HCT116 (cell line): ENCODE measurements at regions not wholly inside any gene's neighbourhood (a gene's known extent, or its start where the extent isn't known, plus 50 kb on each side); places are given as distances from the start of the nearest gene placed in this dataset.

Source experiments
- ATAC-seq: fragments of 200-7000 bp; cut with Tn5 transposase; 2 replicates; pipeline ENCODE4 v1.9.1; 2020; ENCODE audit warnings: mild to moderate bottlenecking, moderate library complexity
- BruUV-seq: library from RNA; stranded (reverse); fragments of 400-500 nt; replicated peaks from 2 replicates; lab custom pipeline; 2021; lab: Mats Ljungman, UMichigan
- CTCF ChIA-PET: fragments of 300-600 bp; sonication (Branson Sonifier 250); formaldehyde crosslinking; loops from one replicate; lab custom pipeline; 2021; ENCODE audit warnings: antibody characterized with exemption; lab: Charles Lee
- POLR2A ChIA-PET: fragments of 300-600, 350-600 bp; sonication (Branson Sonifier 250); formaldehyde crosslinking; loops from one replicate; lab custom pipeline; 2021; ENCODE audit warnings: antibody characterized with exemption; lab: Charles Lee
- RAD21 ChIA-PET, 2 experiments: fragments of 300-600 bp; sonication (Branson Sonifier 250); formaldehyde crosslinking; loops; one replicate each; lab custom pipeline; 2023; ENCODE audit warnings: low total read pairs in 2 of 2; ENCODE audit not compliant: uncharacterized antibody in 2 of 2, unreplicated experiment in 2 of 2, low non-redundant PET in 1 of 2; lab: Charles Lee
- DNase-seq: peaks from one replicate; pipeline ENCODE4 v3.0.0-alpha.2; 2010; ENCODE audit warnings: low read depth, low spot score
- H2AFZ ChIP-seq: fragments of 200-600 bp; shearing (Covaris generic), sonication (generic); 2 replicates; pipeline ENCODE4 v1.6.1; 2017; ENCODE audit warnings: low read depth, mixed run types, mixed read lengths, antibody characterized with exemption, low read length; ENCODE audit not compliant: poor library complexity, severe bottlenecking
- H3K27ac ChIP-seq: 2 replicates; pipeline ENCODE4 v1.5.1; 2012; ENCODE audit warnings: low read depth, low read length
- H3K27me3 ChIP-seq: fragments of 200-600 bp; sonication (generic); 2 replicates; pipeline ENCODE4 v1.6.1; 2016; ENCODE audit warnings: mixed run types, low read length, mixed read lengths; ENCODE audit not compliant: insufficient read depth
- H3K36me3 ChIP-seq, 2 experiments: fragments of 200-500 bp in 1 of 2; fragments of 200-600 bp in 1 of 2; sonication (Bioruptor generic) in 1 of 2; sonication (generic) in 1 of 2; 2 replicates each; pipeline versions ENCODE4 v1.5.1 to v1.6.1; 2014 to 2016; ENCODE audit warnings: low read length in 2 of 2, inconsistent platforms in 1 of 2, mixed read lengths in 1 of 2, mixed run types in 1 of 2; ENCODE audit not compliant: insufficient read depth in 2 of 2, control insufficient read depth in 1 of 2
- H3K4me1 ChIP-seq, 2 experiments: fragments of 200-600 bp in 1 of 2; sonication (generic) in 1 of 2; 2 replicates each; pipeline versions ENCODE4 v1.5.1 to v1.6.1; 2012 to 2017; ENCODE audit warnings: low read length in 2 of 2, inconsistent platforms in 1 of 2, mild to moderate bottlenecking in 1 of 2, mixed read lengths in 1 of 2, mixed run types in 1 of 2, moderate library complexity in 1 of 2; ENCODE audit not compliant: insufficient read depth in 2 of 2, control insufficient read depth in 1 of 2
- H3K4me2 ChIP-seq: fragments of 200-600 bp; sonication (generic); 2 replicates; pipeline ENCODE4 v1.6.1; 2017; ENCODE audit warnings: mixed run types, low read length, mixed read lengths
- H3K4me3 ChIP-seq, 2 experiments: fragments of 200-600 bp in 1 of 2; sonication (generic) in 1 of 2; replicated peaks in 1 of 2; 2 replicates each; pipeline ENCODE4 v1.5.1; 2011 to 2016; ENCODE audit warnings: low read length in 2 of 2, control low read depth in 1 of 2, low read depth in 1 of 2, mild to moderate bottlenecking in 1 of 2, mixed read lengths in 1 of 2, mixed run types in 1 of 2
- H3K79me2 ChIP-seq: fragments of 200-600 bp; sonication (generic); 2 replicates; pipeline ENCODE4 v1.6.1; 2017; ENCODE audit warnings: mild to moderate bottlenecking, mixed run types, low read length, moderate library complexity, mixed read lengths; ENCODE audit not compliant: insufficient read depth
- H3K9ac ChIP-seq: fragments of 200-600 bp; sonication (generic); 2 replicates; pipeline ENCODE4 v1.6.1; 2016; ENCODE audit warnings: low read length, mixed read lengths
- H3K9me2 ChIP-seq: fragments of 200-600 bp; sonication (generic), shearing (Covaris generic); 2 replicates; pipeline ENCODE4 v1.6.1; 2017; ENCODE audit warnings: mixed run types, mild to moderate bottlenecking, moderate library complexity; ENCODE audit not compliant: insufficient read depth
- H3K9me3 ChIP-seq, 2 experiments: fragments of 200-500 bp in 1 of 2; fragments of 200-600 bp in 1 of 2; sonication (Bioruptor generic) in 1 of 2; sonication (generic) in 1 of 2; 2 replicates each; pipeline ENCODE4 v1.6.1; 2014 to 2017; ENCODE audit warnings: low read length in 2 of 2, mixed read lengths in 2 of 2, inconsistent platforms in 1 of 2, low read depth in 1 of 2, mild to moderate bottlenecking in 1 of 2, mixed run types in 1 of 2, moderate library complexity in 1 of 2; ENCODE audit not compliant: control insufficient read depth in 1 of 2, insufficient read depth in 1 of 2
- H4K20me1 ChIP-seq: fragments of 200-600 bp; sonication (generic), shearing (Covaris generic); 2 replicates; pipeline ENCODE4 v1.6.1; 2017; ENCODE audit warnings: mixed run types, mild to moderate bottlenecking, moderate library complexity; ENCODE audit not compliant: insufficient read depth
- ATF3 ChIP-seq: IDR thresholded peaks from 2 replicates; pipeline ENCODE4 v1.6.1; 2012
- CBX3 ChIP-seq: IDR thresholded peaks from 2 replicates; pipeline ENCODE4 v1.6.1; 2012; ENCODE audit warnings: low read depth
- CEBPB ChIP-seq: IDR thresholded peaks from 2 replicates; pipeline ENCODE4 v1.6.1; 2012; ENCODE audit warnings: low read depth
- EGR1 ChIP-seq: IDR thresholded peaks from 2 replicates; pipeline ENCODE4 v1.6.1; 2012; ENCODE audit warnings: low read depth
- ELF1 ChIP-seq: IDR thresholded peaks from 2 replicates; pipeline ENCODE4 v1.6.1; 2012; ENCODE audit warnings: low read depth, borderline replicate concordance
- JUND ChIP-seq: IDR thresholded peaks from 2 replicates; pipeline ENCODE4 v1.6.1; 2012
- POLR2A ChIP-seq: IDR thresholded peaks from 2 replicates; pipeline ENCODE4 v1.7.0; 2011; ENCODE audit warnings: borderline replicate concordance; ENCODE audit not compliant: insufficient read depth, insufficient read length; ENCODE audit errors: extremely low read depth
- RAD21 ChIP-seq: IDR thresholded peaks from 2 replicates; pipeline ENCODE4 v1.6.1; 2012; ENCODE audit warnings: low read depth, mild to moderate bottlenecking
- SIN3A ChIP-seq: IDR thresholded peaks from 2 replicates; pipeline ENCODE4 v1.6.1; 2012; ENCODE audit warnings: low read depth
- TCF7L2 ChIP-seq: IDR thresholded peaks from 2 replicates; pipeline ENCODE4 v1.7.0; 2011; ENCODE audit warnings: borderline replicate concordance, inconsistent platforms; ENCODE audit not compliant: insufficient read depth, insufficient read length; ENCODE audit errors: extremely low read depth
- YY1 ChIP-seq: IDR thresholded peaks from 2 replicates; pipeline ENCODE4 v1.6.1; 2011; ENCODE audit warnings: low read length, low read depth, moderate library complexity, mild to moderate bottlenecking; ENCODE audit not compliant: insufficient replicate concordance; ENCODE audit errors: extremely low read depth
- ZBTB33 ChIP-seq: IDR thresholded peaks from 2 replicates; pipeline ENCODE4 v1.6.1; 2011; ENCODE audit warnings: mild to moderate bottlenecking, low read length, moderate library complexity; ENCODE audit not compliant: insufficient replicate concordance; ENCODE audit errors: extremely low read depth
- ZFX ChIP-seq: fragments of 450-650 bp; IDR thresholded peaks from 2 replicates; pipeline ENCODE4 v1.6.1; 2017
- ZNF274 ChIP-seq: fragments of 200-500 bp; sonication (Bioruptor generic); IDR thresholded peaks from 2 replicates; pipeline ENCODE4 v1.6.1; 2014; ENCODE audit warnings: mild to moderate bottlenecking, low read depth, low read length, inconsistent platforms
- intact Hi-C: fragments of 100-400 bp; cut with micrococcal nuclease; formaldehyde crosslinking; loops from 2 replicates; pipeline ENCODE4 v1.10.0; 2022
- TF ChIP-seq, protein P1 (sequence below): IDR thresholded peaks from 2 replicates; pipeline ENCODE4 v1.6.1; 2012; ENCODE audit warnings: low read depth
- TF ChIP-seq, protein P2 (sequence below), 3 experiments: fragments of 200-600 bp in 1 of 3; sonication (generic) in 1 of 3; IDR thresholded peaks in 2 of 3; conservative IDR thresholded peaks in 1 of 3; 2 replicates each; pipeline ENCODE4 v1.5.1; 2012 to 2017; ENCODE audit warnings: low read depth in 2 of 3, low read length in 2 of 3, antibody characterized with exemption in 1 of 3, borderline replicate concordance in 1 of 3, control low read depth in 1 of 3, mild to moderate bottlenecking in 1 of 3, mixed read lengths in 1 of 3, mixed run types in 1 of 3, moderate library complexity in 1 of 3; ENCODE audit not compliant: insufficient read depth in 1 of 3
- TF ChIP-seq, protein P3 (sequence below): IDR thresholded peaks from 2 replicates; pipeline ENCODE4 v1.6.1; 2012

DNA sequence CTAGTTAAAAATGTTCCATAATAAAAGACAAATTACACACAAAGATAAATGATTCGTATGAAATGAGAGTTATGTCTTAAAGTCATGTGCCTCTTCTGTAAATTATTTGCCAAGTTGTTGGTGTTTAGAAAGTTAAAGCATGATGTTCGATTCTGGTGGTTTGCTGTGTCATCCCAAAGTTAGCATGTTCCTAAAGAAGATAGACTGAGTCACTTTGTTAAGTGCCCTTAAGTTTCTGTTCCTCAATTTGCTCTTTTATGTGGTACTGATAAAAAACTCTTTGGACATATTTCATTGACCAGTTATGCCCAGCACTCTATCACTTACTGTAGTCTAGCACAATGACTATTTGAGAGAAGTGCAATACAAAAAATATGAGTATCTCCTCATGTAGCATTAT lies 366.9 kb upstream of the ZNF608 start:
- Histone ChIP-seq H3K9me3 (no peaks in the 10 kb centered on the region), H3K4me2 (no peak overlapping the region), H3K27me3 (no peaks in the 10 kb centered on the region), H3K4me1 (peaks cover 0 to 4% of the 10 kb centered on the region in 2 experiments; a peak in 1 of 4 replicates), H3K9me2 (no peaks in the 10 kb centered on the region), H3K27ac (no peak overlapping the region), H3K9ac (no peak overlapping the region), H3K36me3 (no peaks in the 10 kb centered on the region), H4K20me1 (no peaks in the 10 kb centered on the region), H2AFZ (no peak overlapping the region), H3K4me3 (no peak overlapping the region), H3K79me2 (no peaks in the 10 kb centered on the region)
- ChIA-PET CTCF (no interaction called here), POLR2A (no interaction called here), RAD21 (no interaction called here)
- DNase-seq (no peak), ATAC-seq (no peak)
- intact Hi-C loops = no loop called here
- no peak for TF ChIP-seq ELF1
- no peak for TF ChIP-seq YY1
- TF ChIP-seq, protein P1, sequence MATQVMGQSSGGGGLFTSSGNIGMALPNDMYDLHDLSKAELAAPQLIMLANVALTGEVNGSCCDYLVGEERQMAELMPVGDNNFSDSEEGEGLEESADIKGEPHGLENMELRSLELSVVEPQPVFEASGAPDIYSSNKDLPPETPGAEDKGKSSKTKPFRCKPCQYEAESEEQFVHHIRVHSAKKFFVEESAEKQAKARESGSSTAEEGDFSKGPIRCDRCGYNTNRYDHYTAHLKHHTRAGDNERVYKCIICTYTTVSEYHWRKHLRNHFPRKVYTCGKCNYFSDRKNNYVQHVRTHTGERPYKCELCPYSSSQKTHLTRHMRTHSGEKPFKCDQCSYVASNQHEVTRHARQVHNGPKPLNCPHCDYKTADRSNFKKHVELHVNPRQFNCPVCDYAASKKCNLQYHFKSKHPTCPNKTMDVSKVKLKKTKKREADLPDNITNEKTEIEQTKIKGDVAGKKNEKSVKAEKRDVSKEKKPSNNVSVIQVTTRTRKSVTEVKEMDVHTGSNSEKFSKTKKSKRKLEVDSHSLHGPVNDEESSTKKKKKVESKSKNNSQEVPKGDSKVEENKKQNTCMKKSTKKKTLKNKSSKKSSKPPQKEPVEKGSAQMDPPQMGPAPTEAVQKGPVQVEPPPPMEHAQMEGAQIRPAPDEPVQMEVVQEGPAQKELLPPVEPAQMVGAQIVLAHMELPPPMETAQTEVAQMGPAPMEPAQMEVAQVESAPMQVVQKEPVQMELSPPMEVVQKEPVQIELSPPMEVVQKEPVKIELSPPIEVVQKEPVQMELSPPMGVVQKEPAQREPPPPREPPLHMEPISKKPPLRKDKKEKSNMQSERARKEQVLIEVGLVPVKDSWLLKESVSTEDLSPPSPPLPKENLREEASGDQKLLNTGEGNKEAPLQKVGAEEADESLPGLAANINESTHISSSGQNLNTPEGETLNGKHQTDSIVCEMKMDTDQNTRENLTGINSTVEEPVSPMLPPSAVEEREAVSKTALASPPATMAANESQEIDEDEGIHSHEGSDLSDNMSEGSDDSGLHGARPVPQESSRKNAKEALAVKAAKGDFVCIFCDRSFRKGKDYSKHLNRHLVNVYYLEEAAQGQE = no peak
- TF ChIP-seq CBX3 = no peak
- TF ChIP-seq RAD21 = no peak
- TF ChIP-seq CEBPB = no peak
- no peak for TF ChIP-seq EGR1
- no peak for TF ChIP-seq SIN3A
- TF ChIP-seq, protein P2, sequence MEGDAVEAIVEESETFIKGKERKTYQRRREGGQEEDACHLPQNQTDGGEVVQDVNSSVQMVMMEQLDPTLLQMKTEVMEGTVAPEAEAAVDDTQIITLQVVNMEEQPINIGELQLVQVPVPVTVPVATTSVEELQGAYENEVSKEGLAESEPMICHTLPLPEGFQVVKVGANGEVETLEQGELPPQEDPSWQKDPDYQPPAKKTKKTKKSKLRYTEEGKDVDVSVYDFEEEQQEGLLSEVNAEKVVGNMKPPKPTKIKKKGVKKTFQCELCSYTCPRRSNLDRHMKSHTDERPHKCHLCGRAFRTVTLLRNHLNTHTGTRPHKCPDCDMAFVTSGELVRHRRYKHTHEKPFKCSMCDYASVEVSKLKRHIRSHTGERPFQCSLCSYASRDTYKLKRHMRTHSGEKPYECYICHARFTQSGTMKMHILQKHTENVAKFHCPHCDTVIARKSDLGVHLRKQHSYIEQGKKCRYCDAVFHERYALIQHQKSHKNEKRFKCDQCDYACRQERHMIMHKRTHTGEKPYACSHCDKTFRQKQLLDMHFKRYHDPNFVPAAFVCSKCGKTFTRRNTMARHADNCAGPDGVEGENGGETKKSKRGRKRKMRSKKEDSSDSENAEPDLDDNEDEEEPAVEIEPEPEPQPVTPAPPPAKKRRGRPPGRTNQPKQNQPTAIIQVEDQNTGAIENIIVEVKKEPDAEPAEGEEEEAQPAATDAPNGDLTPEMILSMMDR (IDR thresholded peaks at IDR 0.05 in 2 of 3, conservative IDR thresholded peaks at IDR 0.05 in 1 of 3; ENCODE audit: borderline replicate concordance in 1 of 3, insufficient read depth in 1 of 3, low read depth in 2 of 3, low read length in 2 of 3) = no peak
- TF ChIP-seq, protein P3, sequence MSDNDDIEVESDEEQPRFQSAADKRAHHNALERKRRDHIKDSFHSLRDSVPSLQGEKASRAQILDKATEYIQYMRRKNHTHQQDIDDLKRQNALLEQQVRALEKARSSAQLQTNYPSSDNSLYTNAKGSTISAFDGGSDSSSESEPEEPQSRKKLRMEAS = no peak
- no peak for TF ChIP-seq ATF3
- no peak for TF ChIP-seq ZNF274
- no peak for TF ChIP-seq TCF7L2
- no peak for TF ChIP-seq JUND
- TF ChIP-seq ZBTB33 = no peak
- TF ChIP-seq POLR2A = no peak
- TF ChIP-seq ZFX = no peak
- no TSS peak for BruUV-seq
